ENCODE measurements at regions not wholly inside any gene's neighbourhood (a gene's known extent, or its start where the extent isn't known, plus 50 kb on each side); places are given as distances from the start of the nearest gene placed in this dataset.
"Not testable (repeated sequence)": the region's sequence is repeated elsewhere in the genome, so short reads cannot be mapped to it uniquely, and the experiment has no call there.

- no peaks in the 10 kb centered on the region for H3K9me3 ChIP-seq (ENCODE audit: low read depth, low read length)
- no peak overlapping the region for H3K4me3 ChIP-seq (ENCODE audit: low read length)
- H3K4me1 ChIP-seq (ENCODE audit: insufficient read depth, low read length) = no peaks in the 10 kb centered on the region
- H3K27me3 ChIP-seq (ENCODE audit: insufficient read depth, low read length) = no peaks in the 10 kb centered on the region
Measured at GRCh38 chrX:905848-906566, 275.4 kb downstream of the SHOX start.

GRCh38 chrX:903116-903515 lies 272.5 kb downstream of the SHOX start:
- Histone ChIP-seq H3K4me1 (ENCODE audit: insufficient read depth, low read length) (no peaks in the 10 kb centered on the region), H3K27me3 (ENCODE audit: insufficient read depth, low read length) (no peaks in the 10 kb centered on the region), H3K4me3 (ENCODE audit: low read length) (no peak overlapping the region), H3K9me3 (ENCODE audit: low read depth, low read length) (no peaks in the 10 kb centered on the region)

- Histone ChIP-seq H3K9me3 (ENCODE audit: low read depth, low read length) (no peaks in the 10 kb centered on the region), H3K4me1 (ENCODE audit: insufficient read depth, low read length) (no peaks in the 10 kb centered on the region), H3K4me3 (ENCODE audit: low read length) (no peak overlapping the region), H3K27me3 (ENCODE audit: insufficient read depth, low read length) (no peaks in the 10 kb centered on the region)
Measured at GRCh38 chrX:896256-896655, 265.7 kb downstream of the SHOX start.

GRCh38 chrX:889966-890651 lies 259.5 kb downstream of the SHOX start:
- H3K4me1 ChIP-seq (ENCODE audit: insufficient read depth, low read length) = no peaks in the 10 kb centered on the region
- H3K4me3 ChIP-seq (ENCODE audit: low read length) = no peak overlapping the region
- no peaks in the 10 kb centered on the region for H3K27me3 ChIP-seq (ENCODE audit: insufficient read depth, low read length)
- no peaks in the 10 kb centered on the region for H3K9me3 ChIP-seq (ENCODE audit: low read depth, low read length)

- not testable (repeated sequence) for H3K9me3 ChIP-seq (ENCODE audit: low read depth, low read length); H3K27me3 ChIP-seq (ENCODE audit: insufficient read depth, low read length); H3K4me1 ChIP-seq (ENCODE audit: insufficient read depth, low read length); H3K4me3 ChIP-seq (ENCODE audit: low read length)
Measured at GRCh38 chrX:887724-888123, 257.1 kb downstream of the SHOX start.

GRCh38 chrX:883588-883987 lies 253.0 kb downstream of the SHOX start:
- H3K4me1 ChIP-seq (ENCODE audit: insufficient read depth, low read length) = no peaks in the 10 kb centered on the region
- no peaks in the 10 kb centered on the region for H3K27me3 ChIP-seq (ENCODE audit: insufficient read depth, low read length)
- no peak overlapping the region for H3K4me3 ChIP-seq (ENCODE audit: low read length)
- H3K9me3 ChIP-seq (ENCODE audit: low read depth, low read length) = no peaks in the 10 kb centered on the region

GRCh38 chrX:879756-880698 lies 249.4 kb downstream of the SHOX start:
- H3K9me3 ChIP-seq (ENCODE audit: low read depth, low read length); H3K4me1 ChIP-seq (ENCODE audit: insufficient read depth, low read length); H3K4me3 ChIP-seq (ENCODE audit: low read length); H3K27me3 ChIP-seq (ENCODE audit: insufficient read depth, low read length): not testable (repeated sequence)

- no peaks in the 10 kb centered on the region for H3K27me3 ChIP-seq (ENCODE audit: insufficient read depth, low read length)
- no peaks in the 10 kb centered on the region for H3K4me1 ChIP-seq (ENCODE audit: insufficient read depth, low read length)
- no peaks in the 10 kb centered on the region for H3K9me3 ChIP-seq (ENCODE audit: low read depth, low read length)
- H3K4me3 ChIP-seq (ENCODE audit: low read length) = no peak overlapping the region
Measured at GRCh38 chrX:874061-874460, 243.5 kb downstream of the SHOX start.

GRCh38 chrX:873016-873415 lies 242.4 kb downstream of the SHOX start:
- H3K27me3 ChIP-seq (ENCODE audit: insufficient read depth, low read length) = no peaks in the 10 kb centered on the region
- H3K4me1 ChIP-seq (ENCODE audit: insufficient read depth, low read length) = no peaks in the 10 kb centered on the region
- no peaks in the 10 kb centered on the region for H3K9me3 ChIP-seq (ENCODE audit: low read depth, low read length)
- no peak overlapping the region for H3K4me3 ChIP-seq (ENCODE audit: low read length)

- H3K9me3 ChIP-seq (ENCODE audit: low read depth, low read length) = no peaks in the 10 kb centered on the region
- H3K4me3 ChIP-seq (ENCODE audit: low read length) = no peak overlapping the region
- H3K4me1 ChIP-seq (ENCODE audit: insufficient read depth, low read length) = no peaks in the 10 kb centered on the region
- H3K27me3 ChIP-seq (ENCODE audit: insufficient read depth, low read length) = no peaks in the 10 kb centered on the region
Measured at GRCh38 chrX:872090-872489, 241.5 kb downstream of the SHOX start.

- Histone ChIP-seq H3K9me3 (ENCODE audit: low read depth, low read length) (no peaks in the 10 kb centered on the region), H3K4me3 (ENCODE audit: low read length) (no peak overlapping the region), H3K27me3 (ENCODE audit: insufficient read depth, low read length) (no peaks in the 10 kb centered on the region), H3K4me1 (ENCODE audit: insufficient read depth, low read length) (no peaks in the 10 kb centered on the region)
Measured at GRCh38 chrX:871626-872025, 241.0 kb downstream of the SHOX start.

GRCh38 chrX:867966-868647 lies 237.5 kb downstream of the SHOX start:
- H3K4me3 ChIP-seq (ENCODE audit: low read length) = no peak overlapping the region
- H3K9me3 ChIP-seq (ENCODE audit: low read depth, low read length) = no peaks in the 10 kb centered on the region
- no peaks in the 10 kb centered on the region for H3K27me3 ChIP-seq (ENCODE audit: insufficient read depth, low read length)
- no peaks in the 10 kb centered on the region for H3K4me1 ChIP-seq (ENCODE audit: insufficient read depth, low read length)

- H3K4me1 ChIP-seq (ENCODE audit: insufficient read depth, low read length) = no peaks in the 10 kb centered on the region
- H3K4me3 ChIP-seq (ENCODE audit: low read length) = no peak overlapping the region
- H3K9me3 ChIP-seq (ENCODE audit: low read depth, low read length) = no peaks in the 10 kb centered on the region
- H3K27me3 ChIP-seq (ENCODE audit: insufficient read depth, low read length) = no peaks in the 10 kb centered on the region
Measured at GRCh38 chrX:867502-867901, 236.9 kb downstream of the SHOX start.

GRCh38 chrX:866441-866990 lies 235.9 kb downstream of the SHOX start:
- no peaks in the 10 kb centered on the region for H3K4me1 ChIP-seq (ENCODE audit: insufficient read depth, low read length)
- no peaks in the 10 kb centered on the region for H3K27me3 ChIP-seq (ENCODE audit: insufficient read depth, low read length)
- H3K4me3 ChIP-seq (ENCODE audit: low read length) = no peak overlapping the region
- no peaks in the 10 kb centered on the region for H3K9me3 ChIP-seq (ENCODE audit: low read depth, low read length)

All from mononuclear cell (primary cell).